ENCODE measurements at regions not wholly inside any gene's neighbourhood (a gene's known extent, or its start where the extent isn't known, plus 50 kb on each side); places are given as distances from the start of the nearest gene placed in this dataset.

GRCh38 chr5:63603996-63604395 is 358.2 kb downstream of the HTR1A start:
- no TSS peak for BruUV-seq (replicated peaks)
- Histone ChIP-seq H3K4me1 (no peaks in the 10 kb centered on the region), H3K27me3 (replicated peaks; ENCODE audit: control insufficient read depth, insufficient read depth, low read length) (no peaks in the 10 kb centered on the region), H3K9me3 (no peaks in the 10 kb centered on the region), H3K4me3 (ENCODE audit: low read depth, low read length) (no peak overlapping the region), H3K36me3 (ENCODE audit: control insufficient read depth, insufficient read depth, low read length) (no peaks in the 10 kb centered on the region)
- intact Hi-C loops (cut with micrococcal nuclease; ENCODE audit: unreplicated experiment): no loop called here
- CTCF ChIA-PET: no interaction called here
- H3K36me3 Mint-ChIP-seq (ENCODE audit: insufficient read depth, unreplicated experiment): peaks cover 5% of the 10 kb centered on the region
- POLR2A ChIA-PET: no interaction called here
- no peak overlapping the region for H3K27ac Mint-ChIP-seq (ENCODE audit: unreplicated experiment)
- no peak for TF ChIP-seq CTCF (IDR thresholded peaks at IDR 0.05; ENCODE audit: insufficient read depth in 1 of 2, low read depth in 1 of 2, low read length in 1 of 2, severe bottlenecking in 1 of 2, unreplicated experiment in 1 of 2)
- no peaks in the 10 kb centered on the region for H3K4me1 Mint-ChIP-seq (ENCODE audit: low read depth, unreplicated experiment)
- no peak overlapping the region for H3K4me3 Mint-ChIP-seq (ENCODE audit: unreplicated experiment)
- DNase-seq: no peak
- H3K9me3 Mint-ChIP-seq (ENCODE audit: unreplicated experiment): no peaks in the 10 kb centered on the region
- H3K27me3 Mint-ChIP-seq (ENCODE audit: insufficient read depth, unreplicated experiment): no peaks in the 10 kb centered on the region

GRCh38 chr5:63602971-63603370 is 359.3 kb downstream of the HTR1A start:
- no peaks in the 10 kb centered on the region for H3K27me3 ChIP-seq (replicated peaks; ENCODE audit: control insufficient read depth, insufficient read depth, low read length)
- H3K9me3 Mint-ChIP-seq (ENCODE audit: unreplicated experiment): no peaks in the 10 kb centered on the region
- TF ChIP-seq CTCF (IDR thresholded peaks at IDR 0.05; ENCODE audit: insufficient read depth in 1 of 2, low read depth in 1 of 2, low read length in 1 of 2, severe bottlenecking in 1 of 2, unreplicated experiment in 1 of 2): no peak
- H3K36me3 Mint-ChIP-seq (ENCODE audit: insufficient read depth, unreplicated experiment): peaks cover 5% of the 10 kb centered on the region
- no peaks in the 10 kb centered on the region for H3K4me1 ChIP-seq
- no peaks in the 10 kb centered on the region for H3K36me3 ChIP-seq (ENCODE audit: control insufficient read depth, insufficient read depth, low read length)
- ChIA-PET POLR2A (no interaction called here), CTCF (no interaction called here)
- DNase-seq: no peak
- H3K9me3 ChIP-seq: no peaks in the 10 kb centered on the region
- no peak overlapping the region for H3K4me3 Mint-ChIP-seq (ENCODE audit: unreplicated experiment)
- H3K4me3 ChIP-seq (ENCODE audit: low read depth, low read length): no peak overlapping the region
- no peak overlapping the region for H3K27ac Mint-ChIP-seq (ENCODE audit: unreplicated experiment)
- H3K27me3 Mint-ChIP-seq (ENCODE audit: insufficient read depth, unreplicated experiment): no peaks in the 10 kb centered on the region
- no TSS peak for BruUV-seq (replicated peaks)
- intact Hi-C loops (cut with micrococcal nuclease; ENCODE audit: unreplicated experiment): no loop called here
- H3K4me1 Mint-ChIP-seq (ENCODE audit: low read depth, unreplicated experiment): no peaks in the 10 kb centered on the region

GRCh38 chr5:63596254-63596653 is 366.0 kb downstream of the HTR1A start:
- POLR2A ChIA-PET: no interaction called here
- Mint-ChIP-seq H3K4me3 (ENCODE audit: unreplicated experiment) (no peak overlapping the region), H3K27ac (ENCODE audit: unreplicated experiment) (no peak overlapping the region), H3K36me3 (ENCODE audit: insufficient read depth, unreplicated experiment) (no peaks in the 10 kb centered on the region), H3K9me3 (ENCODE audit: unreplicated experiment) (peaks cover 4% of the 10 kb centered on the region), H3K4me1 (ENCODE audit: low read depth, unreplicated experiment) (no peaks in the 10 kb centered on the region), H3K27me3 (ENCODE audit: insufficient read depth, unreplicated experiment) (no peaks in the 10 kb centered on the region)
- Histone ChIP-seq H3K36me3 (ENCODE audit: control insufficient read depth, insufficient read depth, low read length) (no peaks in the 10 kb centered on the region), H3K4me1 (no peaks in the 10 kb centered on the region), H3K4me3 (ENCODE audit: low read depth, low read length) (no peak overlapping the region), H3K27me3 (replicated peaks; ENCODE audit: control insufficient read depth, insufficient read depth, low read length) (no peaks in the 10 kb centered on the region), H3K9me3 (0 out of 2 replicates have a peak, but pooled peaks cover 4% of the 10 kb centered on the region)
- CTCF ChIA-PET: interaction anchor here (0.7 kb wide), 1 partner anchor 40 kb away, joined by 3 read pairs; no protein-coding TSS in a partner anchor
- TF ChIP-seq CTCF (IDR thresholded peaks at IDR 0.05; ENCODE audit: insufficient read depth in 1 of 2, low read depth in 1 of 2, low read length in 1 of 2, severe bottlenecking in 1 of 2, unreplicated experiment in 1 of 2): no peak
- no TSS peak for BruUV-seq (replicated peaks)
- no peak for DNase-seq
- intact Hi-C loops (cut with micrococcal nuclease; ENCODE audit: unreplicated experiment): no loop called here
